KBM-7 (cell line): ENCODE measurements at regions not wholly inside any gene's neighbourhood (a gene's known extent, or its start where the extent isn't known, plus 50 kb on each side); places are given as distances from the start of the nearest gene placed in this dataset.

Source experiments
- DNase-seq: peaks from one replicate; pipeline ENCODE4 v3.0.0-alpha.2; 2015
- in situ Hi-C: fragments of 300-500 bp; cut with MboI; formaldehyde crosslinking; loops from 2 replicates; pipeline ENCODE4 v1.14.3; 2020; ENCODE audit warnings: low sequenced_read_pairs, low pct_unique_long_range_greater_than_20kb, mixed read lengths

- DNase-seq = no peak
Observed at GRCh38 chr9:108207561-108208165, 648.1 kb downstream of the ACTL7B start.

DNA sequence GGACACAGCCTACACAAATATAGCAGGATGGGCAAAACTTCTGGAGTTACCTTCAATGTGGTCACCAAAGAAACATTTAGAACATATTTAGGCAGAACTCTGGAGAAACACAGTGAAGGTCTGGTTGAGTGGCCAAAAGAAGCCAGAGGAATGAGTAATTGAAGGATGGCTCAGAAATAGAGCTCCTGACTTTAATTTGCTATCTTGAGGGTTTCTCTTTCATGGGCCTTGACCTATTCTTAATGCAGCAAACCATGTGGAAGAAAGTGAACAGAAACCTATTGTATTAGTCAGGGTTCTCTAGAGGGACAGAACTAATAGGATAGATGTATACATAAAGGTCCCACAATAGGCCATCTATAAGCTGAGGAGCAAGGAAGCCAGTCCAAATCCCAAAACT lies 650.5 kb downstream of the ACTL7B start:
- in situ Hi-C loops = no loop called here
- DNase-seq = no peak

More at GRCh38 chr9:108207561-108208165, 648.1 kb downstream of the ACTL7B start:
- in situ Hi-C loops = no loop called here

DNA sequence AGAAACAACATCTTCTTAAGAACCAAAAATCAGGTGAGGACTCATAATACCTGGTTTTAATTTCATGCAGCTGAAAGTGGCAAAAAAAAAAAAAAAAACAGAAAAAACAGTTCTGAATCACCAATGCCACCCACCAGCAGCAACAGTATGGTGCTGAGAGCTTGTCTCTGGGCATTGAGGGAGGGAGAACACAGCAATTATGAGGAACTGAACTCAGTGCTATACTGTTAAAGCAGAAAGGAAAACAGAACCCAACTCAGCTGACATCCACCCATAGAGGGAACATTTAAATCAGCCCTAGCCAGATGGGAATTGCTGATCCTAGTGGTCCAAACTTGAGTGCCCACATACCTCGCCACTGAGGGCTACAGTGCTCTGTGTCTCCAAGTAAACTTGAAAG lies 657.9 kb downstream of the ACTL7B start:
- in situ Hi-C loops = no loop called here
- DNase-seq = no peak

DNA sequence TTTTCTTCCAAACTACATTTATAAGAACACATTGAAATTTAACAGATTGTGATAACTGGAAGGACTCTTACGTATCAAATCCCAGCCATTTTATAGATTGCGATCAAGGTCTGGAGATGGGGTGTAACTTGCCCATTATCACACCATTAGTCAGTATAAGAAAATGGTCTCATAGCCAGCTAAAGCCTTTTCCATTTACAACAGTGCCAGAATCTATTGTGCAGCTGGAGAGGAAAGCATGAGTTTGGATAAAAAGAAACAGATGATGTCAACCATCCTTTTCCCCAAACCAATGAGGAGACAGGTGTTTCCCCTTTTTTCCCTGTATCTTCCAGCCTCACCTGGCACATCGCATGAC lies 658.8 kb downstream of the ACTL7B start:
- no peak for DNase-seq
- in situ Hi-C loops = no loop called here

DNA sequence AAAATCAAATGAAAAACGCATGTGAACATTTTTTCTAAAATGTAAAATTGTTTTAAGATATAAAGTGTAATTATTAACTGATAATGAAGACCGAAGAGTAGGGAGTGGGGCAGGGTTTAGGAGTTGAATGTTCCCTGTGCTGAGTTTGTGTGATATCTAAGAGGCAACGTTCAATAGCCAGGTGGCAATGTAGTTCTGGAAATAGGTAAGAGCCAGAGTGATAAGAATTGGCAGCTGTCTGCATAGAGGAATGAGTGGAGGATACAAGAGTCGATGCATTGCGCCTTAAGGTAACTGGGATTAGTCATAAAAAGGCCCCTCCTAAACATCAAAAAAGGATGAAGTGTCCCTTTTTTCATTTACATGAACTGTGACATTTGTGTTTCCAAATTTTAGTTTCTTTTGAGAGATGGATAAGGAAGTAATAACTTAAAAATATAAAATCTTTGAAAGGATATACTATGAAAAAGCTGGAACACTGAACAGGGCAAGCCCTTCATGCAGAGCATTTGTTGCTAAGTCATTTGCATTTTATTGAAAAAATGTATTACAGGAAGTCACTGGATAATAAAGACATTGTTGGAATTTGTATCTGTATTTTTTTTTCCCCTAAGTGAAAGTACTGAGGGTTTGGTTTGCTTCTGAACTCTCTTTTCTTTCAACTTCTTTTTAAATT lies 659.3 kb downstream of the ACTL7B start:
- DNase-seq = no peak
- in situ Hi-C loops = no loop called here

GRCh38 chr9:108194154-108194553 lies 661.6 kb downstream of the ACTL7B start:
- no peak for DNase-seq
- in situ Hi-C loops = no loop called here

DNA sequence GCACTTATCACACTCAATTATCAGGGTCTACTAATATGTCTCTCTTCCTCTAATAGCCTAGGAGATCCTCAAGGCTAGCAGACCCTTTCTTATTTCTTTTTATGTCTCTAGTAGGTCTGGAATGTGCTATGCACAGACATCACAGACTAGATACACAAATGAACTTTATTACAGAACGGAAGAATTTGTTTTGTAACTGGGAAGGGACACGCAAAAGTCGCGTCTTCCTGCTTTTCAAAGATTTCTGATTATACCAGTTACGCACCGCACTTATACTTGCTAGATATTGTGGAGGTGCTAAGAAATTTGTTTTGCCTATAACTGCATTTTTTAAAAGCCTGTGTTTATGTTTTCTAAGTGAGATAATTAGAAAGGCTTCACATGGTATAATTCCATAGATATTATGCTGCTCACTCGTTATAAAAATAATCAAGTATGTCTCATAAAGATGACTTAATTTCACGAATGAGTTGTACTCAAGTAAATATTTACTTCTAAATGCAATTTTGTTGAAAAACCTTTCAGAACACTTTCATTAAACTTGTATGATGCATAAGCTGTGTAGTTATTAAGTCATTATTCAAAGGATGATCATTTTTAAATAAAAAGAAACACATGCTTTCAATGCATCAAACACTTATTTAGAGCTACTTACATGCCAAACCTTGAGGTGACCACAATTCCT lies 662.6 kb downstream of the ACTL7B start:
- in situ Hi-C loops = no loop called here
- no peak for DNase-seq

GRCh38 chr9:108191065-108191464 lies 664.7 kb downstream of the ACTL7B start:
- in situ Hi-C loops = no loop called here
- DNase-seq = no peak

- in situ Hi-C loops = no loop called here
- DNase-seq = no peak
Observed at GRCh38 chr9:108188976-108189375, 666.8 kb downstream of the ACTL7B start.

GRCh38 chr9:108188482-108188881 lies 667.3 kb downstream of the ACTL7B start:
- DNase-seq = no peak
- in situ Hi-C loops = no loop called here

GRCh38 chr9:108186642-108187395 lies 669.0 kb downstream of the ACTL7B start:
- DNase-seq = no peak
- in situ Hi-C loops = no loop called here

GRCh38 chr9:108185613-108186012 lies 670.2 kb downstream of the ACTL7B start:
- in situ Hi-C loops = no loop called here
- DNase-seq = no peak

GRCh38 chr9:108184941-108185340 lies 670.8 kb downstream of the ACTL7B start:
- no peak for DNase-seq
- in situ Hi-C loops = no loop called here

GRCh38 chr9:108184009-108184408 lies 671.8 kb downstream of the ACTL7B start:
- DNase-seq = no peak
- in situ Hi-C loops = no loop called here

DNA sequence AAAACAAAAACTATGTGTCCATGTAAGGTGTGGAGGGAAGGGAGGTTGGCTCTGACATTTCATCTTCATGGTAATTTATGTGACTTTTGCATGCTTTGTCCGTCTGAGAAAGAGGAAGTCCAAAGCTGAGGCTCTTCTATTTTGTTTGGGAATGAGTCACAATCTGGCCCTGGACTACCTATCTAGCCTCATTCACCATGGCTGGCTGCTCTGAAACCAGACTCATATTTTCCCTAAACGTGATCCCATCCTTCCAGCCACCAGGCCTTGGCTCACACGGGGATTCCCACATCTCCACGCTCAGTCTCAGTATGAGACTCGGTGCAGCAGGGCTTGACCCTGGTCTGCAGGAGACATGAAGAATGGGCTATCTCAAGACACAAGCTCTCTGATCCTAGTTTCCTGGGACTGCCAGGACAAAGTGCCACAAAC lies 672.8 kb downstream of the ACTL7B start:
- DNase-seq = peak; percentile 1
- in situ Hi-C loops = no loop called here

DNA sequence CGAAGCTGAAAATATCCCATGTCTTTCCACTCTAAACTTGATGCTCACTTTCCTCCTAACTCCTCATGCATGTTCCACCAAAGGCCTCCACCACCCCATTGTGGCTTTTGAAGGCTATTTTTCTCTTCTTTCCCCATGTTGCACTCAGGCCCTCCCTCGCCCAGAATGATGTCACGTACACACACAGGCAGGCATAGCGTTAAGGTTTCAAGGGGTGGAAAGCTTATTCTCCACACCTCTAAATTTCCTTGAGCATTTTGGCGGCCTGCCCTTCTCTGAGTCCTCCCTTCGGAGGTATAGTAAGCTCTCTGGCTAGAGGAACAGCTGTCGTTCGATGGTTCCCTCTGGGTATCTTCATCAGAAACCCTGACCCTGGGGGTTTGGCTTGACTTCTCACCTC lies 673.5 kb downstream of the ACTL7B start:
- no peak for DNase-seq
- in situ Hi-C loops = no loop called here

DNA sequence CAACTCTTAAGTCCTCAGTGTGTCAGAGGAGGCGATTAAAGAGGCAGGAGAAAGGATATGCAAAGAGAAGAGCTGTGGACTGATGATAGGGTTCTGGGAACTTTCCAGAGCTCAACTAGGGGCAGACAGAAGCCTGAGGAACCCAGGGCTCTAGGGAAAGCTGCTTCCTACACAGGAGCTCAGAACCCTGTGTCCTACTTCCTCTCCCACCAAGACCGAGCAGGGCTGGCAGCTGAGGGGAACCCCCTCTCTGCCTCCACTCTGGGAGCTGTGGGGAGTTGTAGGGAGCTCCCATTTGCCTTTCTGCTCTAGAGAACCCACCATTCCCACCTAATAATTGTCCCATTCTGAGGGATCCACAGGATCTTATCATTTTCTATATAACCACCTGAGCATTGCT lies 674.3 kb downstream of the ACTL7B start:
- in situ Hi-C loops = no loop called here
- no peak for DNase-seq

DNA sequence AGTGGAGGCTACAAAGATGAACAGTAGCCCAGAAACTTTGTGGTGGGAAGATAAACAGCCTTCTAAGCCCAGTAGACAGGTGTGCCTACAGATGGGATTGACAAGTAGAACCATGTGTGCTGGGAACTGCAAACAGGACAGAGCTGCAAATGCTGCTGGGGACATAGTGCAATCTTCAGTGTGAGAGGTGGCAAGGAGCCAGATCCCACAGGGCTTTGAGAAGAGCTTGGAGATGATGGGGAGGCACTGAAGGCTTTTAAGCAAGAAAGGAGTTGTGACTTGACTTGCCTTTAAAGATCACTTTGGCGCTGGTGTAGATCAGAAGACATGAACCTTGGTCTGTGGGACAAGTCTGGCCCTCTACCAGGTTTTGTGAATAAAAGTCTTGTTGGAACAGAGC lies 675.2 kb downstream of the ACTL7B start:
- no peak for DNase-seq
- in situ Hi-C loops = no loop called here

DNA sequence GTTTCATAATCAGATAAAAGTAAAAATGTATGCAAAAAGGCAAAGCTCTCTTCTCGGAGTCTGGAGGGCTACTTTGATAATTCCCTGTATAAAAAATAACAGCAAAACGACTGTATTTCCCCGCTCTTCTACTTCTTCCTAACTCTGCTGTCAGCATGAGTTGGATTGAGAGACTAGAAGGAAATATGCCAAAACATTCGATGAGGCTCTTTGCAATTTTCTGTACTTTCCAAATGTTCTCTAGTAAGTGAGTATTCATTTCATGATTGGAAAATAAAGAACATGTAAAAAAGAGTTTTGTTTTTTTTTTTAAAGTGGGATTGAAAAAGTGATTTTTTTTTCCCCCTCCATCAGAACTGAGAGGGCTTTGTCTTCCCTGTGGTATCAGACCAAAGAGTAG lies 677.5 kb downstream of the ACTL7B start:
- in situ Hi-C loops = no loop called here
- no peak for DNase-seq

- in situ Hi-C loops = no loop called here
- DNase-seq = no peak
Observed at GRCh38 chr9:108168236-108168850, 678.8 kb upstream of the KLF4 start.
